Esophagus muscularis mucosa (tissue), 4 donors: ENCODE measurements at regions not wholly inside any gene's neighbourhood (a gene's known extent, or its start where the extent isn't known, plus 50 kb on each side); places are given as distances from the start of the nearest gene placed in this dataset.

ENCODE experiments used
- EP300 ChIP-seq: sonication (generic); formaldehyde crosslinking; IDR thresholded peaks from one replicate; pipeline ENCODE4 v1.6.1; 2017; ENCODE audit warnings: antibody characterized with exemption
- POLR2A ChIP-seq: fragments of 450-650 bp; IDR thresholded peaks from one replicate; pipeline ENCODE4 v1.6.1; 2017; ENCODE audit warnings: antibody characterized with exemption, moderate library complexity, mild to moderate bottlenecking, low read depth
- TF ChIP-seq, protein P1 (sequence below), 3 experiments: fragments of 200-600 bp in 2 of 3; fragments of 450-650 bp in 1 of 3; sonication (generic) in 2 of 3; IDR thresholded peaks; one replicate each; pipeline ENCODE4 v1.5.1; 2017 to 2019; ENCODE audit warnings: antibody characterized with exemption in 3 of 3, mild to moderate bottlenecking in 2 of 3, moderate library complexity in 1 of 3

DNA sequence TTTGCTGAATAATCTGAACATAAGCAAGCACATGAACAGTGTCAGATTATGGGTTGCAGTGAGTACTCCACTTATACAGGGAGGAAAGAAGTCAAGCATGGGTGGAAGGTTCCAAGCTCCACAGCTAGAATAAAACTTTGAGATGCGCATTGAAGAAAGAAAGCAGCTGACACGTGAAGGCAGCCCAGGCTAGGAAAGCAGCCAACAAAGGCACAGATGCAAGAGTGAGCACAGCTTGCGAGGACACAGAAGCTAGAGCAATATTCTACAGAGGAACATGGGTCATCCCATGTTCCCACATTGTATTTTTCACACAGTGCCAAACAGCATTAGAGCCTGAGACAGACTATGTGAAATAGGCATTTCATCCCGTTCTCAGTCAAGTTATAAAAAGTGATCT, 194.6 kb upstream of the TBX20 start:
- TF ChIP-seq POLR2A: no peak
- no peak for TF ChIP-seq EP300
- TF ChIP-seq, protein P1, sequence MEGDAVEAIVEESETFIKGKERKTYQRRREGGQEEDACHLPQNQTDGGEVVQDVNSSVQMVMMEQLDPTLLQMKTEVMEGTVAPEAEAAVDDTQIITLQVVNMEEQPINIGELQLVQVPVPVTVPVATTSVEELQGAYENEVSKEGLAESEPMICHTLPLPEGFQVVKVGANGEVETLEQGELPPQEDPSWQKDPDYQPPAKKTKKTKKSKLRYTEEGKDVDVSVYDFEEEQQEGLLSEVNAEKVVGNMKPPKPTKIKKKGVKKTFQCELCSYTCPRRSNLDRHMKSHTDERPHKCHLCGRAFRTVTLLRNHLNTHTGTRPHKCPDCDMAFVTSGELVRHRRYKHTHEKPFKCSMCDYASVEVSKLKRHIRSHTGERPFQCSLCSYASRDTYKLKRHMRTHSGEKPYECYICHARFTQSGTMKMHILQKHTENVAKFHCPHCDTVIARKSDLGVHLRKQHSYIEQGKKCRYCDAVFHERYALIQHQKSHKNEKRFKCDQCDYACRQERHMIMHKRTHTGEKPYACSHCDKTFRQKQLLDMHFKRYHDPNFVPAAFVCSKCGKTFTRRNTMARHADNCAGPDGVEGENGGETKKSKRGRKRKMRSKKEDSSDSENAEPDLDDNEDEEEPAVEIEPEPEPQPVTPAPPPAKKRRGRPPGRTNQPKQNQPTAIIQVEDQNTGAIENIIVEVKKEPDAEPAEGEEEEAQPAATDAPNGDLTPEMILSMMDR (IDR thresholded peaks at IDR 0.05): no peak
